ENCODE measurements at regions not wholly inside any gene's neighbourhood (a gene's known extent, or its start where the extent isn't known, plus 50 kb on each side); places are given as distances from the start of the nearest gene placed in this dataset.

DNA sequence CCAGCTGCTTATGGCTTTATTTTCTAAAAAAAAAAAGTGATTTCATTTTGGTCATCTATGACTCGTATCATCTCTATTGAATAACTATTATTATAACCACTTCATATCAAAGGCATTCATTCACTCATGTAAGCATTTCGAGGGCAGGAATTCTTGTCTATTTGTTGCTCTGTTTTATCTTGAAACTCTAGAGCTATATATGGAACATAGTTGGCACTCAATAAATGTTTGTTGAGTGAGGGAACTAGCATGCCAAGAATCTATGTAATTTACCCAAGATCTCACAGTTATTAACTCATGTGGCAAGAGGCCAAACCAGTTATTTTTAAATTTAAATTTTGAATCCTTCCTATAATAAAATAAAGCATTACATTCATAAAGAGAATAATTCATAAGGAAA lies 470.1 kb downstream of the TMX3 start:
- no peak overlapping the region for H3K27ac ChIP-seq (ENCODE audit: low read depth, low read length)
- no peaks in the 10 kb centered on the region for H3K36me3 ChIP-seq (ENCODE audit: control insufficient read depth, low read length)
- no peaks in the 10 kb centered on the region for H3K9me2 ChIP-seq (replicated peaks; ENCODE audit: control insufficient read depth, low read length)
- no peak overlapping the region for H3K4me2 ChIP-seq (ENCODE audit: low read length)
- no peaks in the 10 kb centered on the region for H4K20me1 ChIP-seq (ENCODE audit: control insufficient read depth, insufficient read depth, low read depth, low read length)
- no peaks in the 10 kb centered on the region for H3F3A ChIP-seq (ENCODE audit: control insufficient read depth, insufficient read depth)
- TF ChIP-seq, protein P1, sequence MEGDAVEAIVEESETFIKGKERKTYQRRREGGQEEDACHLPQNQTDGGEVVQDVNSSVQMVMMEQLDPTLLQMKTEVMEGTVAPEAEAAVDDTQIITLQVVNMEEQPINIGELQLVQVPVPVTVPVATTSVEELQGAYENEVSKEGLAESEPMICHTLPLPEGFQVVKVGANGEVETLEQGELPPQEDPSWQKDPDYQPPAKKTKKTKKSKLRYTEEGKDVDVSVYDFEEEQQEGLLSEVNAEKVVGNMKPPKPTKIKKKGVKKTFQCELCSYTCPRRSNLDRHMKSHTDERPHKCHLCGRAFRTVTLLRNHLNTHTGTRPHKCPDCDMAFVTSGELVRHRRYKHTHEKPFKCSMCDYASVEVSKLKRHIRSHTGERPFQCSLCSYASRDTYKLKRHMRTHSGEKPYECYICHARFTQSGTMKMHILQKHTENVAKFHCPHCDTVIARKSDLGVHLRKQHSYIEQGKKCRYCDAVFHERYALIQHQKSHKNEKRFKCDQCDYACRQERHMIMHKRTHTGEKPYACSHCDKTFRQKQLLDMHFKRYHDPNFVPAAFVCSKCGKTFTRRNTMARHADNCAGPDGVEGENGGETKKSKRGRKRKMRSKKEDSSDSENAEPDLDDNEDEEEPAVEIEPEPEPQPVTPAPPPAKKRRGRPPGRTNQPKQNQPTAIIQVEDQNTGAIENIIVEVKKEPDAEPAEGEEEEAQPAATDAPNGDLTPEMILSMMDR (IDR thresholded peaks at IDR 0.05; ENCODE audit: low read depth, low read length, poor library complexity, severe bottlenecking), result no peak
- TF ChIP-seq EZH2phosphoT487 (IDR thresholded peaks at IDR 0.05; ENCODE audit: borderline replicate concordance, low read length), result no peak
- H3K27me3 ChIP-seq (ENCODE audit: control insufficient read depth, low read length), result no peaks in the 10 kb centered on the region
- H3K4me1 ChIP-seq (ENCODE audit: control insufficient read depth, low read length), result no peaks in the 10 kb centered on the region
- no peaks in the 10 kb centered on the region for H3K9me3 ChIP-seq (ENCODE audit: control insufficient read depth, insufficient read depth, low read length)
- no peak overlapping the region for H3K4me3 ChIP-seq (ENCODE audit: low read length)
- H3K79me2 ChIP-seq (ENCODE audit: control insufficient read depth, low read length), result no peaks in the 10 kb centered on the region

DNA sequence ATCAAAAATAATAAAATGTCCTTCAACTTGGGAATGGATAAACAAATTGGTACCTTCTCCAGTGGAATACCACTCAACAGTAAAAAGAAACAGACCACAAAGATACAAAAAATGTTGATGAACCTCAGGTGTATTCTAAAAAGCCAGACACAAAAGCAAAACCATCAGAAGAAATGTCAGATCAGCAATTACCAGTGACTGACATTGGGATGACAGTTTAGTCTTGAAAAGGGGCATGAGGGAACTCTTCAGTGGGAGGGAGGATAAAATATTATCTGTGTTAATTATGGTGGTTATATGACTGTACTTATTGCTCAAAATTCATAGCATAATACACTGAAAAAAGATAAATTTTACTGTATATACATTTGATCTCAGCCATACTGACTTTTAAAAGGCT lies 473.0 kb downstream of the TMX3 start:
- Histone ChIP-seq H3K27me3 (ENCODE audit: control insufficient read depth, low read length) (no peaks in the 10 kb centered on the region), H3K4me2 (ENCODE audit: low read length) (no peak overlapping the region), H3K79me2 (ENCODE audit: control insufficient read depth, low read length) (no peaks in the 10 kb centered on the region), H3K4me3 (ENCODE audit: low read length) (no peak overlapping the region), H4K20me1 (ENCODE audit: control insufficient read depth, insufficient read depth, low read depth, low read length) (no peaks in the 10 kb centered on the region), H3K4me1 (ENCODE audit: control insufficient read depth, low read length) (no peaks in the 10 kb centered on the region), H3F3A (ENCODE audit: control insufficient read depth, insufficient read depth) (no peaks in the 10 kb centered on the region), H3K36me3 (ENCODE audit: control insufficient read depth, low read length) (no peaks in the 10 kb centered on the region), H3K9me2 (replicated peaks; ENCODE audit: control insufficient read depth, low read length) (no peaks in the 10 kb centered on the region; the same call in 1 of the 2 replicates), H3K9me3 (ENCODE audit: control insufficient read depth, insufficient read depth, low read length) (no peaks in the 10 kb centered on the region), H3K27ac (ENCODE audit: low read depth, low read length) (no peak overlapping the region)
- TF ChIP-seq, protein P1 (IDR thresholded peaks at IDR 0.05; ENCODE audit: low read depth, low read length, poor library complexity, severe bottlenecking), result no peak
- TF ChIP-seq EZH2phosphoT487 (IDR thresholded peaks at IDR 0.05; ENCODE audit: borderline replicate concordance, low read length), result no peak

DNA sequence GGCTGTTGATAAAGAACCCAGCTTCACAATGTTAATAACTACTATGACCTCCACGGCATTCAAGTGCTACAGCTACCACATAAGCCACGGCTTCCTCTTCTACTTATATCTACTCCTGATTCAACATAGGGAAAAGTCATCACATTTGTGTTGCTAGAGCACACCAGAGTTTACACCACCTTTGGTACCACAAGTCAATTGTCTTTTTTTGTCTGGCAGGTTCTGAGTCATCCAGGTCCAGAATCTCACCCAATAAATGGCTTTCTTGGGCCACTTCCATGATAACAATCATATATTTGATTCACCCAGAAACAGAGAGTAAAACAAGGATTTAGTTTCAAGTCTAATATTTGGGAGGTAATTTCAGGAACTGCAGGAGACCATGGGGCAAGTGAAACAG lies 480.2 kb downstream of the TMX3 start:
- no peaks in the 10 kb centered on the region for H3F3A ChIP-seq (ENCODE audit: control insufficient read depth, insufficient read depth)
- H3K9me3 ChIP-seq (ENCODE audit: control insufficient read depth, insufficient read depth, low read length), result no peaks in the 10 kb centered on the region
- H3K79me2 ChIP-seq (ENCODE audit: control insufficient read depth, low read length), result no peaks in the 10 kb centered on the region
- H3K27me3 ChIP-seq (ENCODE audit: control insufficient read depth, low read length), result no peaks in the 10 kb centered on the region
- H3K36me3 ChIP-seq (ENCODE audit: control insufficient read depth, low read length), result no peaks in the 10 kb centered on the region
- no peak for TF ChIP-seq EZH2phosphoT487 (IDR thresholded peaks at IDR 0.05; ENCODE audit: borderline replicate concordance, low read length)
- TF ChIP-seq, protein P1 (IDR thresholded peaks at IDR 0.05; ENCODE audit: low read depth, low read length, poor library complexity, severe bottlenecking), result no peak
- no peak overlapping the region for H3K4me3 ChIP-seq (ENCODE audit: low read length)
- no peaks in the 10 kb centered on the region for H3K4me1 ChIP-seq (ENCODE audit: control insufficient read depth, low read length)
- no peak overlapping the region for H3K27ac ChIP-seq (ENCODE audit: low read depth, low read length)
- H3K4me2 ChIP-seq (ENCODE audit: low read length), result no peak overlapping the region
- H3K9me2 ChIP-seq (replicated peaks; ENCODE audit: control insufficient read depth, low read length), result no peaks in the 10 kb centered on the region; the same call in 1 of the 2 replicates
- H4K20me1 ChIP-seq (ENCODE audit: control insufficient read depth, insufficient read depth, low read depth, low read length), result no peaks in the 10 kb centered on the region

DNA sequence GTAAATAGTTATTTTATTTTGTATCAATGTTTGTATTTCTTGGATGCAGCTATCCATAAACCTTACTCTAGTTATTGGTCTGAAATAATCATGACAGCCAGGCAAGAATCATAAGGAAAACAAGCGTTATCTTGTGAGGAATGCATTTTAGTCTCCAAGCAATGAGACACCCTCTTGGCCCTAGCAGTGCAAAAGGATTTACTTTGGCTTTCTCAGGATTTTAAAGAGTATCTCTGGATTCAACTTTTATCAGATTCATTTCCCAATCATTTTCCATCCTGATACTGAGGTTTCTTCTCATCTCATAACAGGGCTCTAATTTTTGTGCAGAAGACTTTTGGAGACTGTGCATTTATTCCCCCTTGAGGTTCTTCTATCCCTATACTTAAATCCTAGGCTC lies 480.8 kb downstream of the TMX3 start:
- no peaks in the 10 kb centered on the region for H3F3A ChIP-seq (ENCODE audit: control insufficient read depth, insufficient read depth)
- H3K36me3 ChIP-seq (ENCODE audit: control insufficient read depth, low read length), result no peaks in the 10 kb centered on the region
- no peaks in the 10 kb centered on the region for H3K79me2 ChIP-seq (ENCODE audit: control insufficient read depth, low read length)
- H3K4me3 ChIP-seq (ENCODE audit: low read length), result no peak overlapping the region
- no peaks in the 10 kb centered on the region for H4K20me1 ChIP-seq (ENCODE audit: control insufficient read depth, insufficient read depth, low read depth, low read length)
- TF ChIP-seq EZH2phosphoT487 (IDR thresholded peaks at IDR 0.05; ENCODE audit: borderline replicate concordance, low read length), result no peak
- TF ChIP-seq, protein P1 (IDR thresholded peaks at IDR 0.05; ENCODE audit: low read depth, low read length, poor library complexity, severe bottlenecking), result no peak
- H3K4me2 ChIP-seq (ENCODE audit: low read length), result no peak overlapping the region
- no peak overlapping the region for H3K27ac ChIP-seq (ENCODE audit: low read depth, low read length)
- no peaks in the 10 kb centered on the region; the same call in 1 of the 2 replicates for H3K9me2 ChIP-seq (replicated peaks; ENCODE audit: control insufficient read depth, low read length)
- H3K9me3 ChIP-seq (ENCODE audit: control insufficient read depth, insufficient read depth, low read length), result no peaks in the 10 kb centered on the region
- H3K4me1 ChIP-seq (ENCODE audit: control insufficient read depth, low read length), result no peaks in the 10 kb centered on the region
- no peaks in the 10 kb centered on the region for H3K27me3 ChIP-seq (ENCODE audit: control insufficient read depth, low read length)
